ENCODE measurements at regions not wholly inside any gene's neighbourhood (a gene's known extent, or its start where the extent isn't known, plus 50 kb on each side); places are given as distances from the start of the nearest gene placed in this dataset.

DNA sequence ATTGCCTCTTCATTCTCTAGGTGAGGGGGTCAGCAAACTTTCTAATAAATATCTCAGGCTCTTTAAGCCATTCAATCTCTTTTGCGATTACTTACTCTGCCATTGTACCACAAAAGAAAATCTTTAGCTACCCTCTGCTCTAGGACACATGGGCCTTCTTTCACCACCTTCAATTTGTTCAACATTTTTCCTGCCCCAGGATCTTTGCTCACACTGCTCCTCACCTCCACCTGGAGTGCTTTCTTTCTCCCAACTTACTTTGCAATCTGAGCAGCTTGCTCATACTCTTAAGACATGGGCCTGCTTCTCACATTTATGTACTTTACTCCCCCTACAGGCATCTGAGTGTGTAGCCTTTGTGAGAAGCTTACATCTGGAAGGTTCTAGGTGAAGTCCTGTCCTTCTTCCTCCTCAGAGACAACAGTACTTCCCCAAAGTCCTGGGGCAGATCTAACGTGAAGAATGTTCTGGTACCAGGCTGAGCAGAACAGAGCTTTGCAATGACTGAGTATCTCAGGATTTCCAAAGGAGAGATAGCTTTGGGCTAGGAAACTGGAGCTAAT is 55.0 kb upstream of the PRDM5 start:
- no peak for TF ChIP-seq JUND (IDR thresholded peaks at IDR 0.05; ENCODE audit: low read depth)
- DNase-seq (ENCODE audit: low read depth in 1 of 2, low spot score in 1 of 2): peak; percentile 9 to 74
- in situ Hi-C loops (cut with HindIII; ENCODE audit: low pct_unique_long_range_greater_than_20kb, low sequenced_read_pairs): no loop called here

GRCh38 chr4:120973207-120973606 is 50.7 kb upstream of the PRDM5 start:
- TF ChIP-seq JUND (IDR thresholded peaks at IDR 0.05; ENCODE audit: low read depth): no peak

More at GRCh38 chr4:120973207-120973606, 50.7 kb upstream of the PRDM5 start:
- no peak for DNase-seq (ENCODE audit: low read depth in 1 of 2, low spot score in 1 of 2)
- in situ Hi-C loops (cut with HindIII; ENCODE audit: low pct_unique_long_range_greater_than_20kb, low sequenced_read_pairs): no loop called here

Measured in T47D (cell line).